K562 (cell line): ENCODE measurements at regions not wholly inside any gene's neighbourhood (a gene's known extent, or its start where the extent isn't known, plus 50 kb on each side); places are given as distances from the start of the nearest gene placed in this dataset.

Source experiments
- CEBPZ ChIP-seq: fragments of 150-350 bp; IDR thresholded peaks from 2 replicates; pipeline ENCODE4 v1.6.1; 2014; ENCODE audit warnings: low read depth, mild to moderate bottlenecking, low read length, borderline replicate concordance
- CREB1 ChIP-seq, 2 experiments: sonication (generic) in 1 of 2; formaldehyde crosslinking in 1 of 2; IDR thresholded peaks; 2 replicates each; pipeline versions ENCODE4 v1.6.1 to v1.8.0; 2012 to 2022; ENCODE audit warnings: inconsistent platforms in 1 of 2, mild to moderate bottlenecking in 1 of 2, missing genetic modification reagents in 1 of 2, moderate library complexity in 1 of 2
- DACH1 ChIP-seq: fragments of 450-650 bp; IDR thresholded peaks from 2 replicates; pipeline ENCODE4 v1.6.1; 2018; ENCODE audit not compliant: partially characterized antibody
- E2F4 ChIP-seq: sonication (generic); formaldehyde crosslinking; IDR thresholded peaks from 2 replicates; pipeline ENCODE4 v1.8.0; 2022; ENCODE audit warnings: mild to moderate bottlenecking, low read depth, missing genetic modification reagents
- E2F8 ChIP-seq: fragments of 450-650 bp; IDR thresholded peaks from 2 replicates; pipeline ENCODE4 v1.7.1; 2018; ENCODE audit warnings: mild to moderate bottlenecking, low read depth; ENCODE audit not compliant: partially characterized antibody
- EHMT2 ChIP-seq: fragments of 450-650 bp; IDR thresholded peaks from 2 replicates; pipeline ENCODE4 v1.6.1; 2018; ENCODE audit warnings: antibody characterized with exemption
- EP300 ChIP-seq: IDR thresholded peaks from 2 replicates; pipeline ENCODE4 v1.6.1; 2012; ENCODE audit warnings: low read length, improper control_type of control experiment
- FUS ChIP-seq: fragments of 200-400 bp; formaldehyde crosslinking; optimal IDR thresholded peaks from 2 replicates; pipeline ENCODE3; 2017; ENCODE audit warnings: low read depth, low read length
- GABPB1 ChIP-seq: sonication (generic); formaldehyde crosslinking; IDR thresholded peaks from 2 replicates; pipeline ENCODE4 v1.8.0; 2022; ENCODE audit warnings: mild to moderate bottlenecking, missing genetic modification reagents
- HMG20A ChIP-seq: fragments of 450-650 bp; formaldehyde crosslinking; conservative IDR thresholded peaks from 2 replicates; pipeline ENCODE4 v1.4.0; 2020; ENCODE audit warnings: mild to moderate bottlenecking, mixed read lengths
- ILF3 ChIP-seq: fragments of 450-650 bp; IDR thresholded peaks from 2 replicates; pipeline ENCODE4 v1.6.1; 2018; ENCODE audit warnings: antibody characterized with exemption, mild to moderate bottlenecking, moderate library complexity, borderline replicate concordance
- LCOR ChIP-seq: sonication (generic); formaldehyde crosslinking; IDR thresholded peaks from 2 replicates; pipeline ENCODE4 v1.8.0; 2022; ENCODE audit warnings: mild to moderate bottlenecking, missing genetic modification reagents
- NBN ChIP-seq: fragments of 450-650 bp; IDR thresholded peaks from 2 replicates; pipeline ENCODE4 v1.6.1; 2016; ENCODE audit warnings: low read depth, mild to moderate bottlenecking
- PML ChIP-seq: IDR thresholded peaks from 2 replicates; pipeline ENCODE4 v1.6.1; 2012; ENCODE audit warnings: low read length, inconsistent platforms
- PURB ChIP-seq: sonication (generic); formaldehyde crosslinking; IDR thresholded peaks from 2 replicates; pipeline ENCODE4 v1.9.0; 2021; ENCODE audit warnings: low read depth, mild to moderate bottlenecking, missing genetic modification reagents
- SMAD1 ChIP-seq: fragments of 150-350 bp; IDR thresholded peaks from 2 replicates; pipeline ENCODE4 v1.6.1; 2014; ENCODE audit warnings: low read length, low read depth; ENCODE audit not compliant: partially characterized antibody
- STAG1 ChIP-seq: sonication (generic); formaldehyde crosslinking; IDR thresholded peaks from 2 replicates; pipeline ENCODE4 v1.5.0; 2020; ENCODE audit warnings: missing genetic modification reagents, borderline replicate concordance
- TAL1 ChIP-seq: fragments of 450-650 bp; IDR thresholded peaks from 2 replicates; pipeline ENCODE4 v1.6.1; 2016; ENCODE audit warnings: mild to moderate bottlenecking
- TCFL5 ChIP-seq: fragments of 250-450 bp; sonication (Bioruptor Pico); conservative IDR thresholded peaks from 2 replicates; pipeline ENCODE4 v1.6.1; 2021; ENCODE audit warnings: mild to moderate bottlenecking, moderate library complexity, matching md5 sums
- XRCC5 ChIP-seq: fragments of 200-400 bp; formaldehyde crosslinking; IDR thresholded peaks from 2 replicates; pipeline ENCODE4 v1.6.1; 2017; ENCODE audit warnings: low read depth, mild to moderate bottlenecking, low read length
- ZNF253 ChIP-seq: fragments of 250-450 bp; sonication (Bioruptor Pico); conservative IDR thresholded peaks from 2 replicates; pipeline ENCODE4 v1.6.1; 2021; ENCODE audit warnings: mild to moderate bottlenecking
- ZNF561 ChIP-seq: fragments of 450-650 bp; formaldehyde crosslinking; conservative IDR thresholded peaks from 2 replicates; pipeline ENCODE4 v1.4.0; 2020; ENCODE audit warnings: mild to moderate bottlenecking, moderate library complexity
- ZNF583 ChIP-seq: fragments of 250-450 bp; sonication (Bioruptor Pico); IDR thresholded peaks from 2 replicates; pipeline ENCODE4 v1.4.0; 2020
- ZNF75A ChIP-seq: fragments of 450-650 bp; formaldehyde crosslinking; IDR thresholded peaks from 2 replicates; pipeline ENCODE4 v1.4.0; 2020; ENCODE audit warnings: mild to moderate bottlenecking

GRCh38 chr2:208565690-208566416, 159.3 kb downstream of the PTH2R start (continued):
- TF ChIP-seq E2F4 (CRISPR knock-in tag) (no peak), CEBPZ (no peak), ILF3 (no peak), STAG1 (CRISPR knock-in tag) (no peak), ZNF561 (CRISPR knock-in tag) (no peak), DACH1 (no peak), PURB (CRISPR knock-in tag) (no peak), ZNF75A (CRISPR knock-in tag) (no peak), LCOR (no peak), E2F8 (no peak), EHMT2 (no peak), ZNF253 (CRISPR knock-in tag) (no peak), CREB1 (IDR thresholded peaks at IDR 0.05) (no peak), CREB1 (CRISPR knock-in tag; IDR thresholded peaks at IDR 0.05) (no peak), TAL1 (peak; percentile 90), FUS (no peak), XRCC5 (no peak), ZNF583 (CRISPR knock-in tag) (no peak), EP300 (peak; percentile 85), HMG20A (CRISPR knock-in tag) (no peak), GABPB1 (CRISPR knock-in tag) (no peak), NBN (no peak), SMAD1 (peak; percentile 38), TCFL5 (CRISPR knock-in tag) (no peak), PML (peak; percentile 84; the same call in 1 of the 2 replicates)
